Stimulated activated CD4-positive, alpha-beta T cell treated with anti-CD3 and anti-CD28 coated beads, Interleukin-4, amount 100 ng/mL, for 48 hours (primary cell): ENCODE measurements at regions not wholly inside any gene's neighbourhood (a gene's known extent, or its start where the extent isn't known, plus 50 kb on each side); places are given as distances from the start of the nearest gene placed in this dataset.
"Not testable (repeated sequence)": the region's sequence is repeated elsewhere in the genome, so short reads cannot be mapped to it uniquely, and the experiment has no call there.

Experiments used
- DNase-seq, 2 donors: peaks; one replicate each; pipeline ENCODE4 v3.0.0-alpha.2; 2020; ENCODE audit warnings: low read depth in 2 of 2

DNA sequence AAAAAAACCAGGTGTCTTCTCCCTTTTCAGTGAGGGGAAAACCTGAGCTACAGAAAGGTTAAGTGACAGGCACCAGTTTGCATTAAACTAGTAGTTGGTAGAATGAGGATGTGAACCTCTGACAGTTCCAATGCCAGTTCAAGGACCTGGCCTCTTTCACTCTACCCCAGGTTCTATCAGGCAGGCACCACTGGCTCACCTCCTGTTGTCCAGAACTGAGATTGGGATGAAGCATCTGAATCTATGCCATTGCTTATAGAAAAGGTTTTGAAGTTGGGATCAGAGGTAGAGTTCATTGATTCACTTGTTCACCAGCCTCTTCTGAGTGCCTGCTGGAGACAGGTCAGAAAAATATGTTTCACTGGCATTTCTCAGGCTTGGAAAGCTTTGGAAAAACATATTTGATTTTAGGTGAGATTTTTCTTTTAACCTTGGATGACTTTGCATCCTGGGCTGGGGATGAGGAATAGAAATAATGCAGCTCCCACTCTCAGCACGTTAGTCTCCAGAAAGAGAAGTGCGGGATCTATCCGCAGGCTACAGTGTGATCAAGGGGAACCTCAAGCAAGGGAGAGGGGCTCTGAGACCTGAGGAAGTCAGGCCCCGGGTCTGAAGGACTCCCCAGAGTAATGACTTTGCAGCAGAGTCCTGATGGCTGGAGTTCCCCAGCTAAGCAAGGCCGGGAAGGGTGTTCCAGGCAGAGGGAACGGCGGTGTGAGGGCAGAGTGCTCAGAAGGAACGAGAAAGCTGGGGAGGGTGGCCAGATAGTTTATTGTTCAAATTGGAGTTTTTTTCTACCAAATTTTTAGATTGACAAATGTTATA, 250.3 kb downstream of the MYCN start:
- no peak for DNase-seq

DNA sequence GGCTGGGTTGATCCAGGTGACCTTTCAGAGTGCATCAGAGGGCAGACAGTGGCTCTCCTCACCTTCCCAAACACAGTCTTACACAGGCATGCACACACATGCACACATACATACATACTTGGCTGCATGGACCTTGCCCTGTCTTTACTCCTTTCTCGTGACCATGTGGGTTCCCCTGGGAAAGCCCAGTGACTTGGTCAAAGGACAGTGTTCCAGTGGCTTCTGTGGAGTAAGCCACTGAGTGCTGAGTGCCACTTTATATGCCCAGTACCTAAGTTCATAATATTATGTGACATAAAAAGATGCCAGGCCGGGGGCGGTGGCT, 249.4 kb downstream of the MYCN start:
- no peak for DNase-seq

DNA sequence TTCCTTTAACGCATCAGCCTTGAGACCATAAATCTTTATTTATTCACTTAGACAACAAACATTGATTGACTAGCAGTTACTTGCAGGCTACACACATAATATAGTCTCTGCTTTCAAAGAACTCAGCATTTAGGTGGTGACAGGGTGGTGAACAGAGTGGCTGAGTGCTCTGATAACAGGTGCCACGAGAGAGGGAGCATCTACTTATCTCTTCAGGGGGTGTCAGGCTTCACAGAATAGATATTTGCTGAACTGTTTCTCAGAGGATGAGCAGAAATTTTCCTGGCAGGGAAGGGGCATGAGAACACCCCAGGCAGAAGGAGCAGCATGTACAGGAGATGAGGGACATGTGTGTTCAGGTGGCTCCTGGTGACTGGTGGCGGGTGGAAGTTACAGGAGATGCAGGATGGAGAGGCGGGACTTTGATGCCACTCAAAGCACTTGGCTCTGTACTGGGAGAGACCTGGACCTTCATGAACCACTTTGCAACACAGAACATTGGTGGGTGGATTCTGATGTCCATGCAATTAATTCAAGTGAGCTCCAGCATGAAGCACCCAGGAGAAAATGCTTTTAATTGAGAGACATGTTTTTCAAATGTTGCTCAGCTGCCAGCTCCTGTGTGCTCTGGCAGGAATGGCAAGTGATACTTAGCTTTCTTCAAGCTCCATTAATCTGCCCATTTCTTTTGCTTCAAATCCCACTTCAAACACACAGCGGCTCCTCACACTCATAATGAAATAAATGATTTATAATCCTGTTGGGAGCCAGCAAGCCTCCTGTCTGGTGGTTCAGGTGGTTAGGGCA, 248.9 kb downstream of the MYCN start:
- no peak for DNase-seq

DNA sequence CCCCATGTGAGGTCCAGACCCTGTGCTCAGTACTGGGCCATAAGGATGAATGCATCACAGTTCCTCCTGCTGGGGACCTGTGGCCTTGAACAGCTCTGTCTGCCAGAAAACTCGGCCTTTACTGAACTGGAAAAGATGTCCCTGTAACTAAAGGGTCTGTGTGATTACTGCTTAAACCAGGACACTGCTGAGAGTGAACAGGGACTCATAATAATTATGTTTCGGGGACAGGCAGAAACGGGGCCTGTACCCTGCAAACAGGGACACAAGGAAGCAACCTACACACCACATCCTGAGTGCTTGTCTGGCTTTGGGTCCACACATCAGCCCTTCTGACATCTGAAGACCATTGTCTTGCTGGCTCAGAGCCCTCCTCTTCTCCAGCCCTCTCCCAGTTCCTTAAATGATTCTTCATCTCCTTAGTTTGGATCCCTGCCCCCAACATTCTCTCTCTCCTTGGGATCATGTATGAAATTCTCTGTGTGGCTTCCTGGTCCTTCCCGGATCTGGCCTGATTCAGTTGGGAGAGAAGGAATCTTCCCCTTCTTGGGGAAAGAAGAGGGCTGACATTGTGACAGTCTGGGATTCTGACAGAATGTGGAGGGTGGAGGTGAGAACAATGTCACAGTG, 248.0 kb downstream of the MYCN start:
- DNase-seq = no peak

DNA sequence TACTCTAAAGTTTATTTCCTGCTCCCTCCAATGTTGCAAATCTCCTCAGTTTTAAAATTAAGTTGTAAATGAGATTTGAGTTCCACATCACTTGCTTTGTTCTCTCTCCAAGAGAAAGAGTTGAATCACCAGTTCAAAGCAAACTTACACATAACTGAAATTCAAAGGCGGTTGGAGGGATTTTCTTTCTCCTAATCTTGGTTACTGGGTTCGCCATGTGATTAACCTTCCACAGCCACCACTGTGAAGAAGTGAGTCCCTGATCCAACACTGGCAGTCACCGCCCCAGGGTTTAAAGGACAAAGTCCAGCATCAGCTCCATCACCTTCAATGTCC, 247.1 kb downstream of the MYCN start:
- no peak for DNase-seq

DNA sequence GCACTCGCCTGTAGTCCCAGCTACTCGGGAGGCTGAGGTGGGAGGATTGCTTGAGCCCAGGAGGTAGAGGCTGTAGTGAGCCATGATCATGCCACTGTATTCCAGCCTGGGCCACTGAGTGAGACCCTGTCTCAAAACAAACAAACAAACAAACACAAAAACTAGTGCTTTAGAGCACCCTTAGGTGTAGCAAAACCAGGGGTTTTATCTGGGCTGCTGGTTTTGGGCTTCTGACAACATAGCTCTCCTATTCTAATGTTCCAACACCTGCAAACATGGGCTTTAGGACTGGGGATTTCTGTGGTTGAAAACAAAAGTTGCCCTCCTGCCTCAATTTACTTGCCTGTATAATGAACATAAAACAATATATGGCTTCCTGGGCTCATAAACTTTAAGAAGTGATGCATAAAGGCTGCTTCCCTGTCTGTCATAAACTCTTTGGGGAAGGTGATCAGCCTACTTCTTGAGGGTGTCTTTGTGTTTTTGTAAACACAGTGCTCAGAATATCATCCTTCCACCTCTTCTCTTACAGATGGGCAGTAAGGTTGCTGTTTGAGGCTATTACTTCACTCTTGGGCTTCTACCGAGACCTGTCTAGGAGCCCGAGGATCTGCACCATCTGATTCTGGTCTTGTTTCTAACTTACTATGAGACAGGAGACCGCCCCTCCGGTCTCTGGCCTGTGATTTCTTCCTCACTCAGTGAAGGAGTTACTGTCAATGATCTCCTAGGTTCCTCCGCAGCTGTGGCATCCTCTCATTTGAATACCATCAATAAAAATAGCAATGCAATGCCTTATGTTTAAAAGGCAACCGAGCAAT, 246.5 kb downstream of the MYCN start:
- DNase-seq = no peak

DNA sequence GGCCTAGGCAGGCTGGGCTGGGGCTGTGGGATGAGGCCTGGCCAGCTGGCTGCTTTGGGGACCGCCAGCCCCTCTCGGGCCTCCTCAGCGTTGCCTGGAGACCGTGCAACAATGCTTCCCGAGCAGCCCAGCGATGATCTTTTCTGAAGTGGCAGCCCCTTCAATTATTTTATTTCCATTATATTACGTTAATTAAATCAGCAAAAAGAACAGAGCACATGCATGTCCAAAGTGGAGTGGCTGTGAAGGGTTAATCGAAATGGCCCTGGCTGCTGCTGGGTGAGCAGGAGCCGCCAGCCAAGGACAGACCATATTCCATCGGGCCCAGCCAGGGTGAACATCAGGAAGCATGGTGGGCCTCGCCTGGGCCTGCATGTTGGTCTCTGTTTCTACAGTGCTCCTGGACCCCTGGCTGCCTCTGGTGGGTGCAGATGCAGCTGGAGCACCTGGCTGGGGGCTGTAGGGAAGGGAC, 245.5 kb downstream of the MYCN start:
- no peak for DNase-seq

DNA sequence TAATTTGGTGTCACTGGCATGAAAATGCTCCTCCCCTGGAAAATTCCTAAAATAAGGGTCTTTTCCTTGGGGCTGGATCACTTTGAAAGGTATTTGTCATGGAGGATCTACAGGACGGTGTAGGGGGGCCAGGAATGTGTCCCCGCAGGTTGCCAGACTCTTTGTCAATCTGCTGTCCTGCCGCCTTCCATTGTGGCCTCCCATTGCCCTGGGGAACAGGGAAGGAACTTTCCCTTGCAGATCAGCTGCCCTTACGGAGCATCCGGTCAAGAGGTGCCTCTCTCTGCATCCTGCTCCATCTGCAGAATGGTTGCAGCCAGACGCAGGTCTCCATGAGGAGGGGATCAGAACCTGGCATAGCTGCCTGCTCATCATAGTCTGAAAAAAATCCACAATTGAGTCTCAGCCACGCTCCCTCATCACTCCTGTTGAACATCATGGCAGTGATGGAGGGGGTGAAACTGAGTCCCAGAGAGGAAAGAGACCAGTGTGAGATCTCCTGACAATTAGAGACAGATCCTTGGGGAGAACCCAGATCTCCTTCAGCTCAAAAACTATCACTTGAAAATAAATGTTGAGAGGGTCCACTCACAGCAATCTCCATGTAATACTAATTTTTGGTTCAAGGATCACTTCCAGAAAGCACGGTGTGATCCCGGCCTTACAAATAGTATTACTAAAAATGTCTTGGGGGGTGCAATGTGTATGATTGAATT, 244.8 kb downstream of the MYCN start:
- DNase-seq = no peak

DNA sequence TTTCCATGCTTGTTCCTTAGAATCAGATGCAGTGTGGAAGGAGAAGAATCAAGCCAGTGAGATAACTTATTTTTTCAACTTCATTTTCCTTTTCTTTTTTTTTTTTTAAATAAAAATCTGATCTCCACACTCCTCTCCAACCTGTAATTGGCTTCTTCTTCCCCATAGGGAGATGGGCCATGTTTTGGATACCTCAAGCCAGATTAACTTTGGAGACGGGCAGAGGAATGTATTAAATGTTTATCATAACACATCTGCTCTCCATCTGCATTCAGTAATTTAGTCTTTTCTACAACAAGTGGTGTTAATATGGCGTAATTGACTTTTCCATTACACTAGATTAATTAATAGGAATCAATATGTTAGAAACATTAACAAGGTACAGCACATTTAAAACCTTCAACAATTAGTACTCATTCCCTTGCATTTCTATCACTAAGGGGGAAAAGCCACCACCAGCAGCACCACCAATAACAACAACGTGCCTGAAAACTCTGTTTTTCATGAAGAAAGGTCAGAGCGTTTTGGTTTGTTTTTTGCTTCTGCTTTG, 244.1 kb downstream of the MYCN start:
- no peak for DNase-seq

DNA sequence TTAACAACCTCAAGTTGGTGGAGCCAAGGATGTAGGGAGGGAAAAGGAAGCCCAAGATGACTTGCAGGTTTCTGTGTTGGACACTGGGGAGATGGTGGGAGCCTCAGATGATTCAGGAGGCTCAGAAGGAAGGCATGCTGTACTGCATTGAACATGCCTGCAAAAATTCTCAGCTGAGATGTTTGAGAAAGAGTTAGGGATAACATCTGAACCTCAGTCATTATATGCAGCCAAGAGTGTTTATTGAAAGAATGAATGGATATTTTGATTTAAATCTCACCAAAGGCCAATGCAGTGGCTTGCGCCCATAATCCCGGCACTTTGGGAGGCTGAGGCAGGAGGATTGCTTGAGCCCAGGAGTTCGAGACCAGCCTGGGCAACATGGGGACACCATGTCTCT, 243.0 kb downstream of the MYCN start:
- DNase-seq = no peak

DNA sequence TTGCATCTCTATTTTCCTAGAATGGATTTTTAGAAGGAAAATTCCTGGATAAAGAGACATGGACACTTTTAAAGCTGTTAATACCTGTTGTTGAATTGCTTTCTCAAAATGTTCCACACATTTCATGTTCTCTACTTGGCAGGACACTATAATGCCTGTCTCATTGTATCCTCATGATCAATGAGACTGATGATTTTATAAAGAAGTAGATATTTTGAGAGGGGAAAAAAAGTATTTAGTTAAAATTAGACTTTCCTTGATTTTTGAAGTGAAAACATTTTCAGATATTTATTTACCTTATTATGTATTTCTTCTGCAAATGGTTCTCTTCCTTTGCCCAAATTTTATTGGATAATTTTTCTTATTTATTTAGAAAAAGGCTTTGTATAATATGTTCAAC, 242.5 kb downstream of the MYCN start:
- no peak for DNase-seq

DNA sequence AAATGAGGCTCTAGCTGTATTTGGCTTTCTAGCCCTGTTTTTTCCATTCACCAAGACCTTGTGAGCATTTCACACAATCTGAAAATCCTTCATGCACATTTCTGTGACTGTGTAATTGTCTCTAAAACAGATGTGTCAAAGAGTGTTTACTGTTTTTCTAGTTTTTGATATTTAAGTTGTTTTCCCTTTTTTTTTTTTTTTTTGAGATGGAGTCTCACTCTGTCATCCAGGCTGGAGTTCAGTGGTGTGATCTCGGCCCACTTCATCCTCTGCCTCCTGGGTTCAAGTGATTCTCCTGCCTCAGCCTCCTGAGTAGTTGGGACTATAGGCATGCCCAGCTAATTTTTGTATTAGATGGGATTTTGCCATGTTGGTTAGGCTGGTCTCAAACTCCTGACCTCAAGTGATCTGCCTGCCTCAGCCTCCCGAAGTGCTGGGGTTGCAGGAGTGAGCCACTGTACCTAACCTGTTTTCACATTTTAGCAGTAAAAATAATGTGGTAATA, 242.0 kb downstream of the MYCN start:
- DNase-seq = not testable (repeated sequence)

DNA sequence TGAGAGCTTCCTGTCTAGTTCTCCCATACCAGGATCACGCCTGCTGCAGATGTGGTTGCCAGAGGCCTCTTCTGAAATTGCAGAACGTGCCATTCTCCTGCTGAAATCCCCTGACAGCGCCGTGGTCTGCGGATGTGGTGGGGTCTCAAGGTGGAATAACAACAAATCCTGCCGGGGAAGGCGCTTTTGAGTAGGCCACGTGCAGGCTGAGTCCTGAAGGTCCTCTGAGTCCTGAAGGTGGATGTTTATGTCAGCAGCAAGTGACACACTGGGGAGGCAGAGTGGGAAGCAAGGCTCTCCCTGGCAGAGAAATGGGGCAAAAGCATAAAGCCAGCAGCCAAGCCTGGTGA, 241.4 kb downstream of the MYCN start:
- no peak for DNase-seq

DNA sequence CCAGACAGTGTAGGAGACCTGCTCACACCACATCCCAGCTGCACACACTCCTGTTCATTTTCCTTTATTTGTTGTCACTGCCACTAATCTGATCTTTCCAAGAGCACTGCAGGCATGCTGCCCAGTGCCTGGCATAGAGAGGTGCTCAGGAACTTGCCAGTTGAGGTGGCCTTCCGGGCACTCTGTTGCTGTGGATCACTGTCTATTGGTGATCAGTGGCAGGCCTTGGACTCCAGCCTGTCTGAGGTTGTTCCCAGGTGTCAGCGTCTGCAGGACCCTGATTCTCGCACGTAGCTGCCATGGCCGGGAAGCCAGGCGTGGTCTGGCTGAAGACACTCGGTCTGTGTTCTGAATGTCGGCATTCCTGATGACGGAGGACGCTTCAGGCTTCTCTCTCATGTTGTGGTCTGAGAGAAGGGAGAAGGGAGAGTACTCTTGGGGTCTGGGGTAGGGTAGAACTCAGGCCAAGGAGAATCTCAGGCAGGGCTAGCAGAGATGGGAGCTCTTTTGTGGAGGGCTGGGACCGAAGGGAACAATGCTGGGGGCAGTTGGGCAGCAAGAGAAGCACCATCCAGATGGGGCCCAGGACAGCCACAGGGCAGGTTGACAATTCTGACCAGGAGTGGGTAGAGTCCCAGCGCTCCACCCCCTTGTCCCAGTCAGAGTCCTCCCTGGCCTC, 240.9 kb downstream of the MYCN start:
- no peak for DNase-seq

DNA sequence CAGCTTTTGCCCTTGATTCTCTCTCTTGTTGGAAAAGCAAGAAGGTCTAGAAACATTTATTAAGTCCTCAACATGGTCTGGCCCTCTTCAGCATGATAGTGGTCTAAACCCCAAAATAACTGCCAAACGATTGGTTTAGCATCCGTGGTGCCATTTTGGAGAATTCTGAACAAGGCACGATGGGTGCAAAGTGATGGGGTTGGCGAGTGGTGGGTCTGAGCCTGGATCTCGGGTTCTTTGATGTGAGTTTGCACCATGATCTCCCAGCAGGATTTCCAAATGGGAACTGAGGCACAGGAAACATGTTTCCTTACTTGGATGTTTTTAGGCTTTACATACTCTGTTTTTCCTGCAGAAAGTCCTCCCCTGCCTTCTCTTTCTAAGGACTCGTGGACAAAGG, 240.3 kb downstream of the MYCN start:
- DNase-seq = no peak

DNA sequence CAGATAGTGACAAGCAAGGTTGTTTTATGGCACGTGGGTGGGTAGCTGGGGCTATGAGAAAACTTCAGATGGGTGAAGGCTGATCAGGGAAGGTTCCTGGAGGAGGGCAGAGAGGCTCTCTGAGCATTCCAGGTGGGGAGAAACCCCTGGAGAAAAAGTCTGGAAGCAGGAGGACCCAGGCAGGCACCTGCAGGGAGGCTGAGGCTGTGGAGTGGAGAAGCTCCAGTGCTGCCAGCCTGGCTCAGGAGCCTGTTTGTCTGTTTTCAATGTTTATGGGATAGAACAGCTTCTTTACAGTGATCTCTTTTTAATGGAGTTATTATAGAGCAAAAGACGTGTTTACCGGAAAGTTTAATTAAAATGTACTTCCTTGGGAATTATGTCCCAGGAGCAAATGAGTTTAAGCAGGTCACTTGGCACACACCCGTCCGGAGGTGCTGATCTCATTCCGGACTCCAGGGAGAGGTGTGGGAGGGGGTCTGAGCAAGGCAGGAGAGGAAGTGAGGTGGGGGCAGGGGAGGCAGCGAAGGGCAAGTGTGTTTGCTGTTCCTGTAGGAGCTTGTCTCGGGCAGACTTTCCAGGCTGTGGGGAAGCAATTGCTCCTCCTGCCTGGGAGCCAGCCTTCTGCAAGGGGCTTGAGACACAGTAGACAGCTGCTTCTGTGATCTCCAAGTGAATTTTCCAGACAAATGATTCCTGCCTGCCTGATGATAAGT, 239.5 kb downstream of the MYCN start:
- no peak for DNase-seq

DNA sequence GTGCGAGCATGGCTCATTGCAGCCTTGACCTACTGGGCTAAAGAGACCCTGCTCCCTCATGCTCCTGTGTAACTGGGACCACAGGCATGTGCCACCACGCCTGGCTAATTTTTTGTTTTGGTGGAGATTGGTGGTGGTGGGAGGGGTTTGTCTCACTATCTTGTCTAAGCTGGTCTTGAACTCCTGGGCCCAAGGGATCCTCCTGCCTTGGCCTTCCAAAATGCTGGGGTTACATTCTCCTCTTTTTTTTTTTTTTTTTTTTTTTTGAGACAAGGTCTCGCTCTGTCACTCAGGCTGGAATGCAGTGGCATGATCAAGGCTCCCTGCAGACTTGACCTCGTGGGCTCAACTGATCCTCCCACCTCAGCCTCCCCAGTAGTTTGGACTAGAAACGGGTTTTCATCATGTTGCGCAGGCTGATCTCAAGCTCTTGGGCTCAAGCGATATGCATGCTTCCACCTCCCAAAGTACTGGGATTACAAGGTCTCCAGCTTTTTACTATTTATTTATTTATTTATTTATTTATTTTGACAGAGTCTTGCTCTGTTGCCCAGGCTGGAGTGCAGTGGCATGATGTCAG, 238.3 kb downstream of the MYCN start:
- DNase-seq = no peak

DNA sequence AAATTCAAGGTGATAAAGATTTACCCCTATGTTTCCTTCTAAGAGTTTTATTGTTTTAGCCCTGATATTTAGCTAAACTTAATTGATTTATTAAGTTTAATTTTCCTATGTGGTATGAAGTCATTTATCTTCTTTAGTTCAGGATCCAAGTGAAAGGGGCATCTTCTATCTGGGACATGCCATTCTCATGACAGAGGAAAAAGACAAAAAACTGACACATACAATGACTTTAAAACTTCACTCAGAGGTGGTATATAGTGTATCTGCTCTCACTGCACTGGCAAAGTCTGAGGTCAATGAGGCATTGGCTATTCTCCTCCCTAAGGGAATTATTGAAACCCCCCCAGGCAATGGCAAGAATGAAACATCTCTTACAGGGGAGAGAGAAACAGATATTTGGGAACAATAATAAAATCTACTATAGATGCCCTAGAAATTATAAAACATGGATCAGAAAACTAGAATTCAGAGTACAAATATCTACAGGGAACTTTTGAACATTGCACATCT, 237.4 kb downstream of the MYCN start:
- no peak for DNase-seq

DNA sequence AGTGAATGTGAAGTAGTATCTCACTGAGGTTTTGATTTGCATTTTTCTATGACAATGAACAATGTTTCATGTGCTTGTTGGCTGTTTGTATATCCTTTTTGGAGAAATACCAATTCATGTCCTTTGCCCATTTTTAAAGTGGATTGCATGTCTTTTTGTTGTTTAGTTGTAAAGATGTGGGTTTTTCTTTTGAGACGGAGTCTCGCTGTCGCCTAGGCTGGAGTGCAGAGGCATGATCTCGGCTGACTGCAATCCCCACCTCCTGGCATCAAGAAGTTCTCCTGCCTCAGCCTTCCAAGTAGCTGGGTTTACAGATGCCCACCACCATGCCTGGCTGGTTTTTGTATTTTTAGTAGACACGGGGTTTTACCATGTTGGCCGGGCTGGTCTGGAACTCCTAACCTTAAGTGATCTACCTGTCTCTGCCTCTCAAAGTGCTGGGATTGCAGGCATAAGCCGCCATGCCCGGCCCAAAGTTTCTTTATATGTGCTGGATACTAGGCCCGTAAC, 236.7 kb downstream of the MYCN start:
- no peak for DNase-seq
